Muscle of back (tissue), 3 donors: ENCODE measurements at regions not wholly inside any gene's neighbourhood (a gene's known extent, or its start where the extent isn't known, plus 50 kb on each side); places are given as distances from the start of the nearest gene placed in this dataset.
"Not testable (repeated sequence)": the region's sequence is repeated elsewhere in the genome, so short reads cannot be mapped to it uniquely, and the experiment has no call there.

Source experiments
- DNase-seq, 3 donors: peaks; one replicate each; pipeline versions ENCODE4 v3.0.0 to v3.0.0-alpha.2; 2013

DNA sequence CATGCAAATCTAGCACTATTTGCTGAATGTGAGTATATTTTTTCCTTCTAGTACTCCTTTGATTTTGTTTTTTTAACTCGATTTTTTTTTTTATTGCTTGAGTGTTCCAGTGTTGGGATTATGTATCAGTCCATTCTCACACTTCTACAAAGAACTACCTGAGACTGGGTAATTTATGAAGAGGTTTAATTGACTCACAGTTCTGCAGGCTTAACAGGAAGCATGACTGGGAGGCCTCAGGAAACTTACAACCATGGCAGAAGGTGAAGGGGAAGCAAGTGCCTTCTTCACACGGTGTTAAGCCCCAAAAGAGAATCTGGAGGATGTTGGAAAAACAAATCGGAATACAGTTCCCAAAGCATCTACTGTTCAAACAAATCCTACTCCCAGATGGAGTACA, 69.1 kb downstream of the ZNF518B start:
- DNase-seq, result not testable (repeated sequence)

DNA sequence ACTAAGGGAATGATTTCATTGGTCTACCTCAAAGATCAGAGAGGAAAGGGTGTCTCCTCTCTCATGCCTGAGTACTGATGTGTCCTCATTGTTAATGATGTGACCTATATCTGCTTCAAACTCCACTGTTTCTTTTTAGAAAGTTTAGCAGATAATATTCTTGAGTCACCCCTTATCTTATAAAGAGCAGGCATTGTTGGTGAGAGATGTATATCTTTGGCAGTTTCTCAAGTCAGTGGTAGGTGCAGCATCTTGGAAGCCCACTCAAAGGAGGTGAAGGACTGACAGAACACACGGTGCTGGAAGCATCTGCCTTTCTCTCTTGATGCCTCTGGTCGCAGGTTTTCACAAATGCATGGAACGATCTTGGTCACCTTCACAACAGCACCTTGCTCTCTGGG, 71.2 kb downstream of the ZNF518B start:
- no peak for DNase-seq

- no peak for DNase-seq
Measured at GRCh38 chr4:10384974-10385373, 72.3 kb downstream of the ZNF518B start.

- DNase-seq, result no peak
Measured at GRCh38 chr4:10383417-10383816, 73.8 kb downstream of the ZNF518B start.

GRCh38 chr4:10382171-10382570, 75.1 kb downstream of the ZNF518B start:
- DNase-seq, result not testable (repeated sequence)

DNA sequence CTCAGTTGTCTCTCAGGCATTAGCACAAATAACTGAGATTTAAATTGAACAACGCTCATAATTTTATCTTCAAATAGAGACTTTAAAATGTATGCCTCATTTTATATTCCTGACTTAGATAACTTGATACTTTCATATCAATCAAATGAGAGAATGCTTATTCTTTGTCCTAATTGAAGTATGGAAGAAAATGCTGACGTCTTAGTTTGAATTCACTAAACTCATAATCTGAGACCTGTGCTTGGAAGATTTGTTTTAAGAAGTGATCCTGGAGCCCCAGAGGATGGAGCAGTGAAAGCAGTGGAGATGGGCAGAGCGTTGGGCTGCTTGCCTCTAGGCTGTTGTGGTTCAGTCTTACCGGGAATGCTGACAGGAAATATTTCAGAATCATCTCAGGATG, 76.1 kb downstream of the ZNF518B start:
- no peak for DNase-seq

- DNase-seq, result no peak
Measured at GRCh38 chr4:10380735-10381134, 76.5 kb downstream of the ZNF518B start.

- no peak for DNase-seq
Measured at GRCh38 chr4:10371869-10372471, 85.3 kb downstream of the ZNF518B start.

DNA sequence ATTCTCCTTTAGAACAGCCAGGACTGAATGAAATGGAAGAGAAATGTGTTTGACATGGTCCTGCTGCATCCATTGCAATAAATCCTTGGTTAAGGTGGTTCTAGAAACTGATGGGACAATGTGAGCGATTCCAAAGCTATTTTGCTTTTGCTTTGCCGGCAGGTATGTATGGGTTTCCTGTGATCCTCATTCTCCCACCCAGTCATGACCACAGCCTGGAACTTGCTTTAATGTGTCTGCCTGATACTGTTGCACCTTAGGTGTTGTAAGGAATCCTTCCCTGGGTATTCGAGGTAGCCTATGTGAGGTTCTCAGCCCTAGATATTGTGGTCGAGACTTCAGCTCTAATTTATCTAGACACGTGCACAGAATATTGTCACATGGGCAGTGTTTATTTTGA, 86.1 kb downstream of the ZNF518B start:
- no peak for DNase-seq

- DNase-seq, result no peak
Measured at GRCh38 chr4:10369517-10369916, 87.7 kb downstream of the ZNF518B start.

DNA sequence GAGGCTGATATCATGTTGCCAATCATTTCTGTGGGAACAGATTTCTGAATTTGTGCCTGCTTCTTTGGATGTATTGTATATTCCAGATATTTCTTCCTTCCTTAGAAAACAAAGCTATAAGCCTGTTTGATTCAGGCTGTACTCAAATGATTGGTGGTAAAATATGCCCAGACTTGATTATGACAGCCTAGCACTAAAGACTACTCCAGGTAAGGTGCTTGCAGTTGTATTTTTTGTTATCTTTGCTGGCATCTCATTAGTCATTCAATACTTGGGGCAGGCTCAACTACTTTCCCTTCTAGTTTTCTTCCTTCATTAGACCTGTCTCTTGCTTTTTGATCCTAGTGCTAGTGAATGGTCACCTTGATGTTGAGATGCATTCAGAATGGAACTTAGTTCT, 90.6 kb downstream of the ZNF518B start:
- DNase-seq, result no peak

- no peak for DNase-seq
Measured at GRCh38 chr4:10364194-10364593, 93.0 kb downstream of the ZNF518B start.

DNA sequence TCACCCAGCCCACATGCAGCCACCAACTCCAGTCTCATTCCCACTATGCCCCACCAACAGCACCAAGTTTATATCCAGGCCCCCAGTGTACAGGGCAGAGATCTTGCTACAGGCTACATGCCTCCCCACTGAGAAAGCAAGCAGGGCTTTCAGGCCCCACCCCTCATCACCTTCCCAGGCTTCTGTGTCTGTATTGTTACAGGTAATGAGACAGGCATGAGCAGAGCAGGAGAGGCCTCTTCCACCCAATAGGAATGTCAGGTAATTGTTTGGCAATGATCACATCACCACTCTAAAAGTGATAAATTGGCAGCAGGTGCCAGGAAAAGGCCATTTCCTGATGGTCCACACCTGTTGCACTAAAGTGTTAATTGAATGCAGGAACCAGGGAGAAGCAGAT, 102.5 kb downstream of the ZNF518B start:
- no peak for DNase-seq

DNA sequence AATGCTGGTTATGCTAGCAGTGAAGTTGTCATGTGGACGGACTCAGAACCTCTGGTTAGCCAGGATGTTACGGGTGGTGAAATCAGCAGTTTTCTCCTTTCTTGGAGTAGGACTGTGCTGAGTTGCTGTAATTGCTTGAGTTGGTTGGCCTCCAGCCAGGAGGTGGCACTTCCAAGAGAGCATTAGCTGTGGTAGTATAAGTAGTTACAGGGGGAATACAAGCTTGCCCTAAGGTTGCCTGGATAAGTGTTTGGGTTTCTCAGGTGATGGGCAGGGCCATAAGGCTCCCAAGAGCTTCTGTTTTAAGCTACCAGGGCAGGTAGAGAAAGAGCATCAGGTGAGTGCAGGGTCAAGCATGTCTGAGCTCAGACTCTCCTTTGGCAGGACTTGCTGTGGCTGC, 103.0 kb downstream of the ZNF518B start:
- no peak for DNase-seq

GRCh38 chr4:10353110-10353509, 104.1 kb downstream of the ZNF518B start:
- no peak for DNase-seq

- no peak for DNase-seq
Measured at GRCh38 chr4:10348241-10348640, 109.0 kb downstream of the ZNF518B start.

- DNase-seq, result no peak
Measured at GRCh38 chr4:10347815-10348214, 109.4 kb downstream of the ZNF518B start.

DNA sequence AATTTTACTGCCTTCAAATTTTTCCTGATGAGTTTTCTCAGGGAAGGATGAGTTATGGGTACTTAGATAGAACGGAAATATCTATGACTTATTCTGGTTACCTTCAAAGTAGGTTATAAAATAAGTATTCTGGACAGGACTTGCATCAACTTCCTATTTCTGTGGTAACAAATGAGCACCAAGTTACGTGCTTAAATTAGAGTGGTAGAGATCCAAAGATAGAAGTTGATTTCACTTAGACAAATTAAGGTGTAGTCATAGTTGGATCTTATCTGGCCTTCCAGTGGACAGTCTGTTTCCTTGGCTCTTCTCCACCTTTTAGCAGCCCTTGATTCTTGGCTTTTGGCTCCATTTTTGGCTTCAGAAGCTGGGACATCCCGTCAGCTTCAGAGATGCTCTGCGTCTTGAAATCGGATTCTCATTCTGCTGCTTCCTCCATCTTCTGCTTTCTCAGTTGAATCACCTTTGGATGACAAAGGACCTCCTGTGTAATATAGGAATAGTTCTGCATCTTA, 109.9 kb downstream of the ZNF518B start:
- DNase-seq, result no peak

DNA sequence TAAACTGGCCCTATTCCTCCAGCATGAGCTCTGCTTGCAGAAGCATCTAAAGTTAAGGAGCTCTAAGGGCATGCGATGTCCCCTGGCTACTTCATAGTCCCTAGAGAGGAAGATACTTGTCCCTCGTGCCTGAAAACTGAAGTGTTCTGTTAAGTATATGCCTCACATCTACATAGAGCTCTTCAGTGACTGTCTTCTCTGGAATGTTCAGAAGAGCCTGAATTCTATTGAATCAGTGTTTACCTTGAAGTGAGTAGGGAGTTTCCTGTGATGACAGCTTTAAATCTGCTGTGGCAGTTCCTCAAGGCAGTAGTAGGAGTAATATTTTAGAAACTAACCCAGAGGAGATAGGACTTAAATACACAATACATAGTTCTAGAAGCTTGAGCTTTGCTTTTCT, 111.2 kb downstream of the ZNF518B start:
- no peak for DNase-seq

DNA sequence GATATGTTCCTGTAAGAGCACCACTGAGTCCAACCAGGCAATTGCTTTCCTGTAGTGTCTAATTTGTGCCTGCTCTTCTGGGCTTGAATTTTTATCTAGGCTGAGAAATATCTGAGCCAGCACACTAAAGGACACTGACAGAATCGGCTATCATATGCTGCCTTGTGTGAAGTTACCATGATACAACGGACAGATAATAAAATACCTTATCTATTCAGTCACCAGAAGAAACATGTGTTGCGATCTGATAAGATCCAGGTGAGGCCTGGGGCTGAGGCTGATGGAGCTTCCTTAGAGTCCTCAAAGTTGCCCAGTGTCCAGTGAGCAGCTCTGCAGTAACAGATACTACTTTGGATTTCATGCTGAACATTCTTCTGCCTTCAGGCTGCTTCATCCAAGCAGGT, 111.8 kb downstream of the ZNF518B start:
- DNase-seq, result no peak

DNA sequence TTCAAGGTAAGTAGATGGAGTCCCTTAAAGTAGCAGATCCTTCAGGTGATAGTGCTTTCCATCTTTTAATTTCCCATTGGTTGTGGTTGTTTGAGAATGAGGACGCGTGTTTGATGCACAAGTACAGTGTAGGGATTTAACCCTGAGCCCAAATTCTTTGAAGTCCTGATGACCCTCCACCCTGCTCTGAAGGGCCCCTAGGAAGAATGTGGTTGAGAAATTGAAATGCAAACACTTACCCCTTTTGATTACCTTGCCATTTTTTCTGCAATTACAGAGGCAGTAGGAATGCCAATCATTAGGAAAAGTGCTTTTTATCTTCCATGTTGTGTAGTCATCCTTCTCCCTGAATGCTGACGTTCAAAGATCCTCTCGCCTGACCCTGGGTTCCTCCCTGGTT, 112.4 kb downstream of the ZNF518B start:
- DNase-seq, result no peak

DNA sequence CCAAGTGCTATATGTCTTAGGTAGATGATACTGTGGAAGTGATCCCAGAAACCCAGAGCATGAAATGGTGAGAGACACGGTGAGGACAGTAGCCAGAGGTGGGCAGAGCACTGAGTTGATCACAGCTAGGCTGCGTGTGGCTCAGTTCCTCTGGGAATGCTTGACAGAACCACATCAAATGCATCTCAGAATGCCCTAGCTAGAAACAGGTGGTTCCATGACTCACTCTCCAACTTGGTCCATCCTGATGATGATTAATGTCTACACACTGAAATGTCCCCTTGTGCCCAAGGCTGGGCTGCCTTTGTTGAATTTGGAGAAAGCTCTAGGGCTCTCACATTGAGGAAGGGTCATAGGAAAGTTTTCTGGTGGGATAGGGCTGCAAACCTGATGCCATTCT, 113.6 kb downstream of the ZNF518B start:
- no peak for DNase-seq

DNA sequence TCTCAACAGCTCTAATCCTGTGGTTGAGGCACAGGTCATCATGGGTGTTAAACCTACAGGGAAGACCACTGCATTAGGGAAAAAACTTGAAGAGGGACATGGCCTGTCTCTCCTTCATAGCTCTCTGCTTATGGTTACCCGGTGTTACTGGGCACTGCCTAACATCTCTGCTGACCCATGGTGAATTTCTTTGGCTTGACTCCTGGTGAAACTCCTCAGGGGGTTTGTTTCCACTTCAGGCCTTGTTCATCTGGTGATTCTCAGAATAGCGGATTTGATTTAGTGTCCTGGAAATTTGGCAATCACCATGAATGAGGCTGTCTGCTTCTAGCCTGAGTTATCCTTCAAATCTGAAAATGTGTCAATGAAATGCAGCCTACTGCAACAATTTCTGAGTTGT, 114.4 kb downstream of the ZNF518B start:
- no peak for DNase-seq

- DNase-seq, result no peak
Measured at GRCh38 chr4:10336471-10336870, 120.8 kb downstream of the ZNF518B start.

GRCh38 chr4:10335050-10335449, 122.2 kb downstream of the ZNF518B start:
- DNase-seq, result no peak
